Osteocyte (in vitro differentiated cells): ENCODE measurements at regions not wholly inside any gene's neighbourhood (a gene's known extent, or its start where the extent isn't known, plus 50 kb on each side); places are given as distances from the start of the nearest gene placed in this dataset.

Experiments used
- DNase-seq: peaks from one replicate; pipeline ENCODE4 v3.0.0; 2021; ENCODE audit warnings: mixed read lengths; ENCODE audit not compliant: unreplicated experiment; ENCODE audit errors: extremely low spot score
- H3K27ac Mint-ChIP-seq: one replicate; pipeline ENCODE4 v1.8.0; 2021; ENCODE audit warnings: mild to moderate bottlenecking, mixed read lengths; ENCODE audit not compliant: unreplicated experiment
- H3K27me3 Mint-ChIP-seq: one replicate; pipeline ENCODE4 v1.8.0; 2021; ENCODE audit warnings: mixed read lengths; ENCODE audit not compliant: unreplicated experiment
- H3K36me3 Mint-ChIP-seq: one replicate; pipeline ENCODE4 v1.8.0; 2021; ENCODE audit warnings: mixed read lengths; ENCODE audit not compliant: unreplicated experiment
- H3K4me1 Mint-ChIP-seq: one replicate; pipeline ENCODE4 v1.8.0; 2021; ENCODE audit warnings: mixed read lengths; ENCODE audit not compliant: unreplicated experiment
- H3K4me3 Mint-ChIP-seq: one replicate; pipeline ENCODE4 v1.8.0; 2021; ENCODE audit warnings: mild to moderate bottlenecking, moderate library complexity, mixed read lengths; ENCODE audit not compliant: unreplicated experiment
- H3K9me3 Mint-ChIP-seq: one replicate; pipeline ENCODE4 v1.8.0; 2021; ENCODE audit warnings: mixed read lengths; ENCODE audit not compliant: unreplicated experiment
- CTCF ChIP-seq: fragments of 200-600 bp; sonication (generic); IDR thresholded peaks from 2 replicates; pipeline ENCODE4 v1.5.0; 2021; ENCODE audit warnings: antibody characterized with exemption, mild to moderate bottlenecking, moderate library complexity

- H3K9me3 Mint-ChIP-seq, result no peaks in the 10 kb centered on the region
- no peak for TF ChIP-seq CTCF
- H3K4me1 Mint-ChIP-seq, result peaks cover 8% of the 10 kb centered on the region
- no peaks in the 10 kb centered on the region for H3K36me3 Mint-ChIP-seq
- peaks cover 34% of the 10 kb centered on the region for H3K27me3 Mint-ChIP-seq
- H3K27ac Mint-ChIP-seq, result no peak overlapping the region
- H3K4me3 Mint-ChIP-seq, result no peak overlapping the region
- peak; percentile 68 for DNase-seq
These were observed 92.3 kb downstream of the ZNF621 start for GRCh38 chr3:40617084-40617483.

- DNase-seq, result peak; percentile 56
- TF ChIP-seq CTCF, result no peak
- Mint-ChIP-seq H3K36me3 (no peaks in the 10 kb centered on the region), H3K27ac (no peak overlapping the region), H3K27me3 (peaks cover 31% of the 10 kb centered on the region), H3K9me3 (no peaks in the 10 kb centered on the region), H3K4me3 (no peak overlapping the region), H3K4me1 (peaks cover 8% of the 10 kb centered on the region)
These were observed 93.4 kb downstream of the ZNF621 start for GRCh38 chr3:40618158-40618557.

- H3K9me3 Mint-ChIP-seq, result no peaks in the 10 kb centered on the region
- H3K27ac Mint-ChIP-seq, result no peak overlapping the region
- H3K36me3 Mint-ChIP-seq, result no peaks in the 10 kb centered on the region
- H3K4me3 Mint-ChIP-seq, result no peak overlapping the region
- peaks cover 25% of the 10 kb centered on the region for H3K27me3 Mint-ChIP-seq
- peaks cover 7% of the 10 kb centered on the region for H3K4me1 Mint-ChIP-seq
- DNase-seq, result peak; percentile 36
- no peak for TF ChIP-seq CTCF
These were observed 95.4 kb downstream of the ZNF621 start for GRCh38 chr3:40620151-40620550.

- no peaks in the 10 kb centered on the region for H3K9me3 Mint-ChIP-seq
- no peak for TF ChIP-seq CTCF
- peak; percentile 76 for DNase-seq
- no peaks in the 10 kb centered on the region for H3K4me1 Mint-ChIP-seq
- peaks cover 14% of the 10 kb centered on the region for H3K27me3 Mint-ChIP-seq
- no peak overlapping the region for H3K4me3 Mint-ChIP-seq
- no peaks in the 10 kb centered on the region for H3K36me3 Mint-ChIP-seq
- H3K27ac Mint-ChIP-seq, result no peak overlapping the region
These were observed 96.5 kb downstream of the ZNF621 start for GRCh38 chr3:40621252-40621651.

- H3K36me3 Mint-ChIP-seq, result no peaks in the 10 kb centered on the region
These were observed 98.8 kb downstream of the ZNF621 start for GRCh38 chr3:40623567-40623966.

More at GRCh38 chr3:40623567-40623966, 98.8 kb downstream of the ZNF621 start:
- Mint-ChIP-seq H3K27me3 (no peaks in the 10 kb centered on the region), H3K27ac (no peak overlapping the region), H3K4me3 (no peak overlapping the region), H3K9me3 (peaks cover 4% of the 10 kb centered on the region), H3K4me1 (no peaks in the 10 kb centered on the region)
- no peak for DNase-seq
- TF ChIP-seq CTCF, result no peak
